ELR (cell line): ENCODE measurements at regions not wholly inside any gene's neighbourhood (a gene's known extent, or its start where the extent isn't known, plus 50 kb on each side); places are given as distances from the start of the nearest gene placed in this dataset.
A peak's percentile ranks its signal among the peaks of the same experiment; 100 is the strongest.

Source experiments
- DNase-seq: peaks from one replicate; pipeline ENCODE4 v3.0.0-alpha.2; 2015; ENCODE audit warnings: low read depth

DNA sequence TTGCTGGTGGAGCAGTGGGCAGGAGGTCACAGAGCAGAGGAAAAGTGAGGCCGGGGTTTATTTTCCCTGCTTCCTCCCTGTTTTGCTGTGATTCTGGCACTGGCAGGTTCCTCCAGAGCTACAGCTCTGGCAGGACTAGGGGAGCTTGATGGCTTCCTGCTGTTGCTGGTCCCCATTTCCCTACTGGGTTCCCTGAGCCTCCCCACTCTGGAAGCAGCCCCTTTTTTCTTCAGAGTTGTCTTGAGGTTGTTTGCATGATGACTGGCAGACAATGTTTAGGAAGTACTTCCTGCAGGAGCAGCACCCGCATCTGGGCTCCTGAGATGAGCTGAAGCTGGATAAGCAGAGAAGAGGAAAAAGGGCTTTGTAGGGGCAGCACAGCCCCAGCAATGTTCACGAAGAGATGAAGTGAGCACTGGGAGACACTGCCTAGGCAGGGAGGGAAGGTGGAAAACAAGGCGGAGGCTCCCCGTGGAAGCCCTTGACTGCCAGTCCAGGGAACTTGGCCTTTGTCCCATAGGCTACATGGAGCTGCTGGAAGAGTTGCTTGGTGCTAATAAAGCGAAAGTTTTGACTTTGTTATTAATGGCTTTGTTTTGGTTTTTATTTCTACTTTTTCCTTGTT, 126.9 kb downstream of the SLC38A6 start:
- no peak for DNase-seq

DNA sequence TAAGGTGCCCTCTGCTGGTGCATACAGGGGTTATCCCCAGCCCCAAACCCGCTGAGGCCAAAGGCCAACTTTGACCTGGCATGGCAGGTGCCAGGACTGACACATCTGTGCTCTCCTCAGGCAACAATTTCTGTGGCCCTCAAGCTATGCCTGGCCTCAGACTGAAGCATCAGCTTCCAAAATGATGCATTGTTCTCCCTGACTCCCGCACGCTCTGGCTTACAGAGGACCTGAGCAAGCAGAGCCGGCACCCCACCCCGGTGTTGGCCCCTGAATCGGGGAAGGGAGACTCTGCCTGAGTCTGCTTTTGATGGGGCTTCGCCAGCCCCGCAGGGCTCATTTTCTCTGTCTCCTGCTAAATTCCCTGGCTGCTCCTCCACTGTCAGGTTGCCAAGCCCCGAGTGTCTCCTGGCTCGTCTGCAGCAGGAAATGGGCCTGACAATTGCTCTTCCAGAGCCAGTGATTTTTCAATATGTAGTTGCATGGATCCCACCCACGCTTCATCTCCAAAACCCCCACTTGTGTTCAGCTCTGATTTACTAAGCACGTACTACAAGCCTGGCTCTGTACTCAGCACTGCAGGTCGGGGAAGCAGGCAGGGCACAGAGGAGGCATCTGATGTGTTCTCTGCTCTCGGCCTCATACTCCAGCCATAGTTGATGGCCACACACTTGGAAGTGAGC, 126.1 kb downstream of the SLC38A6 start:
- DNase-seq: peak; percentile 26

DNA sequence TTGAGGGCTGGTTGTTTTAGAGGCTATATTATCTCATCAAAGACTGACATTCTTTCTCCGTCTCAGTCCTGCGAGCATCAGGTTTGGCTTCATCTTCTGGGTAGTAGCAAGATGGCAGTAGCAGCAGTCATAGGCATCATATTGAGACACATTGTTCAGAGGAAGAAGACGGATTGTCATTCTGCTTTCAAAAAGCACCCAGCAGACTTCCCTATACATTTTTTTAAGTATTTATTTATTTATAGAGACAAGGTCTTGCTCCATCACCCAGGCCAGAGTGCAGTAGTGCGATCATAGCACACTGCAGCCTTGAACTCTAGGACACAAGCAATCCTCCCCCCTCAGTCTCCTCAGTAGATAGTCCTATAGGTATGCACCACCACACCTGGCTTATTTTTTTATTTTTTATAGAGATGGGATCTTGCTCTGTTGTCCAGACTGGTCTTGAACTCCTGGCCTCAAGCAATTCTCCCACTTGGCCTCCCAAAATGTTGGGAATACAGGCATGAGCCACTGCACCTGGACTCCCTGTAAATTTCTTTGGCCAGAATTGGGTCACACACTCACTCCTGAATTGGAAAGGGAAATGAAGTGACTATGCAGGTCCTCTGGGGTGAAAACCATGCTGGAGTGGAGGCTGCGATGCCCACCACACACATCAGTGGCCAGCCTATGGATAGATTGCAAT, 125.4 kb downstream of the SLC38A6 start:
- DNase-seq: no peak

- no peak for DNase-seq
These were observed 123.3 kb downstream of the SLC38A6 start for GRCh38 chr14:61104358-61104757.

- DNase-seq: peak; percentile 99
These were observed 122.7 kb downstream of the SLC38A6 start for GRCh38 chr14:61103541-61104339.

- no peak for DNase-seq
These were observed 121.8 kb downstream of the SLC38A6 start for GRCh38 chr14:61102549-61103466.
